Neuronal stem cell (in vitro differentiated cells): ENCODE measurements at regions not wholly inside any gene's neighbourhood (a gene's known extent, or its start where the extent isn't known, plus 50 kb on each side); places are given as distances from the start of the nearest gene placed in this dataset.

Experiments
- DNase-seq: peaks from one replicate; pipeline ENCODE4 v3.0.0-alpha.2; 2013; ENCODE audit warnings: low spot score
- H2AFZ ChIP-seq: one replicate; pipeline ENCODE4 v1.6.1; 2013; ENCODE audit warnings: mild to moderate bottlenecking, low read length, inconsistent platforms
- H2AK5ac ChIP-seq: 2 replicates; pipeline ENCODE4 v1.6.1; 2013; ENCODE audit warnings: low read depth, mild to moderate bottlenecking, inconsistent platforms, low read length, moderate library complexity, mixed read lengths
- H2BK120ac ChIP-seq: 2 replicates; pipeline ENCODE4 v1.6.1; 2013; ENCODE audit warnings: low read depth, mild to moderate bottlenecking, inconsistent platforms, low read length, moderate library complexity, mixed read lengths
- H2BK12ac ChIP-seq: one replicate; pipeline ENCODE4 v1.6.1; 2013; ENCODE audit warnings: low read length, inconsistent platforms
- H2BK15ac ChIP-seq: 2 replicates; pipeline ENCODE4 v1.6.1; 2013; ENCODE audit warnings: mild to moderate bottlenecking, low read length, inconsistent platforms, mixed read lengths
- H2BK5ac ChIP-seq: one replicate; pipeline ENCODE4 v1.6.1; 2013; ENCODE audit warnings: inconsistent platforms, mild to moderate bottlenecking, low read length, moderate library complexity
- H3K14ac ChIP-seq: one replicate; pipeline ENCODE4 v1.6.1; 2013; ENCODE audit warnings: low read length, inconsistent platforms
- H3K18ac ChIP-seq: 2 replicates; pipeline ENCODE4 v1.6.1; 2013; ENCODE audit warnings: low read length, inconsistent platforms
- H3K23ac ChIP-seq: 2 replicates; pipeline ENCODE4 v1.6.1; 2013; ENCODE audit warnings: low read depth, mild to moderate bottlenecking, mixed read lengths, low read length, inconsistent platforms; ENCODE audit not compliant: poor library complexity
- H3K27ac ChIP-seq: replicated peaks from 3 replicates; pipeline ENCODE4 v1.5.1; 2013; ENCODE audit warnings: low read length, inconsistent platforms
- H3K27me3 ChIP-seq, 3 experiments: 2 replicates each; pipeline ENCODE4 v1.6.1; 2013; ENCODE audit warnings: low read length in 3 of 3, mild to moderate bottlenecking in 2 of 3, inconsistent platforms in 1 of 3, low read depth in 1 of 3, mixed read lengths in 1 of 3, moderate library complexity in 1 of 3; ENCODE audit not compliant: control insufficient read depth in 3 of 3, insufficient read depth in 3 of 3
- H3K36me3 ChIP-seq, 2 donors: replicated peaks in 1 of 2; 2 replicates each; pipeline ENCODE4 v1.6.1; 2013; ENCODE audit warnings: low read length in 2 of 2; ENCODE audit not compliant: control insufficient read depth in 2 of 2, insufficient read depth in 2 of 2
- H3K4ac ChIP-seq: 2 replicates; pipeline ENCODE4 v1.6.1; 2013; ENCODE audit warnings: inconsistent platforms, mild to moderate bottlenecking, low read length, moderate library complexity
- H3K4me1 ChIP-seq, 2 donors: 1 replicate in 1 of 2; 2 replicates in 1 of 2; pipeline ENCODE4 v1.6.1; 2013; ENCODE audit warnings: low read length in 2 of 2, low read depth in 1 of 2; ENCODE audit not compliant: control insufficient read depth in 2 of 2, insufficient read depth in 1 of 2
- H3K4me2 ChIP-seq: one replicate; pipeline ENCODE4 v1.6.1; 2013; ENCODE audit warnings: mild to moderate bottlenecking, low read length, inconsistent platforms; ENCODE audit not compliant: insufficient read depth, poor library complexity, severe bottlenecking
- H3K4me3 ChIP-seq, 2 donors: 2 replicates each; pipeline ENCODE4 v1.5.1; 2013; ENCODE audit warnings: low read length in 2 of 2, mild to moderate bottlenecking in 2 of 2, inconsistent platforms in 1 of 2, moderate library complexity in 1 of 2
- H3K79me1 ChIP-seq: one replicate; pipeline ENCODE4 v1.6.1; 2013; ENCODE audit warnings: low read depth, mild to moderate bottlenecking, inconsistent platforms, low read length, moderate library complexity
- H3K9ac ChIP-seq: one replicate; pipeline ENCODE4 v1.6.1; 2013; ENCODE audit warnings: mild to moderate bottlenecking, low read depth, low read length, inconsistent platforms; ENCODE audit not compliant: poor library complexity
- H3K9me3 ChIP-seq, 2 donors: replicated peaks in 1 of 2; 2 replicates each; pipeline versions ENCODE3 to v1.6.1; 2013; ENCODE audit warnings: low read length in 2 of 2, mild to moderate bottlenecking in 2 of 2, inconsistent platforms in 1 of 2, low read depth in 1 of 2, mixed read lengths in 1 of 2, moderate library complexity in 1 of 2; ENCODE audit not compliant: control insufficient read depth in 2 of 2, insufficient read depth in 1 of 2
- H4K8ac ChIP-seq: one replicate; pipeline ENCODE4 v1.6.1; 2013; ENCODE audit warnings: low read depth, mild to moderate bottlenecking, inconsistent platforms, low read length, moderate library complexity
- H4K91ac ChIP-seq: one replicate; pipeline ENCODE4 v1.6.1; 2013; ENCODE audit warnings: low read length, low read depth, mild to moderate bottlenecking, inconsistent platforms; ENCODE audit not compliant: poor library complexity
- WGBS, 2 donors: extraction: QIAGEN DNeasy Blood & Tissue Kit; methylation state at CpG; one replicate each; pipeline ENCODE4 v1.1.7; 2013; ENCODE audit warnings: missing lambda C conversion rate in 2 of 2, mixed read lengths in 1 of 2; ENCODE audit not compliant: insufficient read length in 2 of 2, insufficient replicate concordance in 1 of 2; ENCODE audit errors: extremely low coverage in 2 of 2; 5-methylcytosine and 5-hydroxymethylcytosine counted together

GRCh38 chr1:208974717-208975116 is 608.8 kb upstream of the CAMK1G start:
- Histone ChIP-seq H4K8ac (no peak overlapping the region), H3K27me3 (no peaks in the 10 kb centered on the region), H3K14ac (no peak overlapping the region), H2BK5ac (no peak overlapping the region), H2AK5ac (no peak overlapping the region), H2BK12ac (no peak overlapping the region), H2BK120ac (no peak overlapping the region), H3K4me1 (peaks cover 0 to 3% of the 10 kb centered on the region in 2 donors), H3K4me2 (no peak overlapping the region), H3K79me1 (no peaks in the 10 kb centered on the region), H3K9ac (no peak overlapping the region), H4K91ac (no peak overlapping the region), H3K4me3 (no peak overlapping the region), H3K9me3 (peaks cover 0 to 2% of the 10 kb centered on the region in 2 donors), H3K36me3 (no peaks in the 10 kb centered on the region), H3K27ac (no peak overlapping the region), H3K18ac (no peak overlapping the region), H3K4ac (no peak overlapping the region), H2AFZ (no peak overlapping the region), H2BK15ac (no peak overlapping the region), H3K23ac (no peak overlapping the region)
- DNase-seq: no peak
- no CpG with 5 or more reads among the region's 4 CpGs for WGBS, 2 donors

- Histone ChIP-seq H3K4me2 (no peak overlapping the region), H2AK5ac (no peak overlapping the region), H3K4me1 (peaks cover 0 to 3% of the 10 kb centered on the region in 2 donors), H3K27me3 (no peaks in the 10 kb centered on the region), H3K79me1 (no peaks in the 10 kb centered on the region), H2BK12ac (no peak overlapping the region), H4K91ac (no peak overlapping the region), H3K36me3 (no peaks in the 10 kb centered on the region), H3K9me3 (peaks cover 0 to 2% of the 10 kb centered on the region in 2 donors), H4K8ac (no peak overlapping the region), H2AFZ (no peak overlapping the region), H3K4me3 (no peak overlapping the region), H3K4ac (no peak overlapping the region), H2BK5ac (no peak overlapping the region), H3K14ac (no peak overlapping the region), H2BK15ac (no peak overlapping the region), H3K18ac (no peak overlapping the region), H3K27ac (no peak overlapping the region), H3K9ac (no peak overlapping the region), H3K23ac (no peak overlapping the region), H2BK120ac (no peak overlapping the region)
- no CpG with 5 or more reads among the region's 2 CpGs for WGBS, 2 donors
- no peak for DNase-seq
Measured at GRCh38 chr1:208975456-208975855, 608.1 kb upstream of the CAMK1G start.

GRCh38 chr1:208977012-208977411 is 606.5 kb upstream of the CAMK1G start:
- H3K18ac ChIP-seq: no peak overlapping the region
- no peak overlapping the region for H2BK5ac ChIP-seq
- no peak overlapping the region for H2BK120ac ChIP-seq
- H3K9me3 ChIP-seq: peaks cover 0 to 2% of the 10 kb centered on the region in 2 donors
- H3K79me1 ChIP-seq: no peaks in the 10 kb centered on the region
- H2BK12ac ChIP-seq: no peak overlapping the region
- no peak overlapping the region for H2BK15ac ChIP-seq
- H2AK5ac ChIP-seq: no peak overlapping the region
- no peak overlapping the region for H3K4ac ChIP-seq
- no peak for DNase-seq
- H3K4me1 ChIP-seq: no peaks in the 10 kb centered on the region
- no peak overlapping the region for H3K4me2 ChIP-seq
- no peak overlapping the region for H3K4me3 ChIP-seq
- H3K9ac ChIP-seq: no peak overlapping the region
- H3K27ac ChIP-seq: no peak overlapping the region
- no peak overlapping the region for H2AFZ ChIP-seq
- H3K27me3 ChIP-seq: no peaks in the 10 kb centered on the region
- no peak overlapping the region for H4K91ac ChIP-seq
- no peaks in the 10 kb centered on the region for H3K36me3 ChIP-seq
- H4K8ac ChIP-seq: no peak overlapping the region
- H3K14ac ChIP-seq: no peak overlapping the region
- no peak overlapping the region for H3K23ac ChIP-seq

GRCh38 chr1:208977638-208978256 is 605.8 kb upstream of the CAMK1G start:
- no peak overlapping the region for H3K9ac ChIP-seq
- H4K91ac ChIP-seq: no peak overlapping the region
- WGBS, 2 donors: no CpG with 5 or more reads among the region's 3 CpGs
- DNase-seq: no peak
- H3K4me1 ChIP-seq: no peaks in the 10 kb centered on the region
- no peak overlapping the region for H2AFZ ChIP-seq
- H2BK5ac ChIP-seq: no peak overlapping the region
- H3K4me3 ChIP-seq: no peak overlapping the region
- no peaks in the 10 kb centered on the region for H3K36me3 ChIP-seq
- H3K27me3 ChIP-seq: no peaks in the 10 kb centered on the region
- no peak overlapping the region for H2AK5ac ChIP-seq
- H4K8ac ChIP-seq: no peak overlapping the region
- no peak overlapping the region for H2BK120ac ChIP-seq
- H3K23ac ChIP-seq: no peak overlapping the region
- no peak overlapping the region for H3K14ac ChIP-seq
- no peak overlapping the region for H3K18ac ChIP-seq
- no peak overlapping the region for H3K4ac ChIP-seq
- no peak overlapping the region for H3K4me2 ChIP-seq
- no peaks in the 10 kb centered on the region for H3K79me1 ChIP-seq
- H2BK12ac ChIP-seq: no peak overlapping the region
- no peak overlapping the region for H3K27ac ChIP-seq
- peaks cover 0 to 2% of the 10 kb centered on the region in 2 donors for H3K9me3 ChIP-seq
- no peak overlapping the region for H2BK15ac ChIP-seq
